Glutamatergic neuron (in vitro differentiated cells): ENCODE measurements at regions not wholly inside any gene's neighbourhood (a gene's known extent, or its start where the extent isn't known, plus 50 kb on each side); places are given as distances from the start of the nearest gene placed in this dataset.
"Not testable (repeated sequence)": the region's sequence is repeated elsewhere in the genome, so short reads cannot be mapped to it uniquely, and the experiment has no call there.

Source experiments
- DNase-seq: peaks from one replicate; pipeline ENCODE4 v3.0.0; 2022
- H3K27ac Mint-ChIP-seq: one replicate; pipeline ENCODE4 v1.8.0; 2020; ENCODE audit warnings: mild to moderate bottlenecking, mixed read lengths, inconsistent platforms; ENCODE audit not compliant: unreplicated experiment
- H3K27me3 Mint-ChIP-seq: one replicate; pipeline ENCODE4 v1.8.0; 2020; ENCODE audit warnings: mild to moderate bottlenecking, moderate library complexity, mixed read lengths, inconsistent platforms; ENCODE audit not compliant: unreplicated experiment
- H3K36me3 Mint-ChIP-seq: one replicate; pipeline ENCODE4 v1.8.0; 2020; ENCODE audit warnings: mild to moderate bottlenecking, mixed read lengths, inconsistent platforms; ENCODE audit not compliant: unreplicated experiment
- H3K4me1 Mint-ChIP-seq: one replicate; pipeline ENCODE4 v1.8.0; 2020; ENCODE audit warnings: mild to moderate bottlenecking, low read depth, mixed read lengths, inconsistent platforms; ENCODE audit not compliant: unreplicated experiment
- H3K4me3 Mint-ChIP-seq: one replicate; pipeline ENCODE4 v1.8.0; 2020; ENCODE audit warnings: mild to moderate bottlenecking, mixed read lengths, inconsistent platforms; ENCODE audit not compliant: unreplicated experiment
- H3K9me3 Mint-ChIP-seq: one replicate; pipeline ENCODE4 v1.8.0; 2020; ENCODE audit warnings: mild to moderate bottlenecking, moderate library complexity, mixed read lengths, inconsistent platforms; ENCODE audit not compliant: unreplicated experiment
- TF ChIP-seq, protein P1 (sequence below): fragments of 200-600 bp; sonication (generic); IDR thresholded peaks from one replicate; pipeline ENCODE4 v1.5.0; 2021; ENCODE audit not compliant: partially characterized antibody, unreplicated experiment

DNA sequence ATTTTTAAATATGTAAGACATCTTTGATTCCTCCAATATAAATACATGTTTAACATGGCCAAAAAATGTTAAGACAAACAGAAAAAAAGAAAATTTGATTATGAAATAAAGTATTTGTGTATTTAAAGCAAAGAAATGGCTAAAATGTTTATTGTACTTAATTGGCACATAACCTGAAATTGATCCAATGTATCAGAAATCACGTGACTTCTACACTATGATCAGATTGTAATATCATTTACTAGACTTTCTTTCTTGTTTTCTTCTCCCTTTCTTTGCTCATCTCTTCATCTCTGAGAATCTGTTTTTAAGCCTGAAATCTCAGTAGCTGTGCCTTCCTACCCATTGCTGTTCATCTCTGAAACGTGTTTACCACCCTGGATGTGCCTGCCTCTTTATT, 420.3 kb downstream of the RSL24D1 start:
- TF ChIP-seq, protein P1, sequence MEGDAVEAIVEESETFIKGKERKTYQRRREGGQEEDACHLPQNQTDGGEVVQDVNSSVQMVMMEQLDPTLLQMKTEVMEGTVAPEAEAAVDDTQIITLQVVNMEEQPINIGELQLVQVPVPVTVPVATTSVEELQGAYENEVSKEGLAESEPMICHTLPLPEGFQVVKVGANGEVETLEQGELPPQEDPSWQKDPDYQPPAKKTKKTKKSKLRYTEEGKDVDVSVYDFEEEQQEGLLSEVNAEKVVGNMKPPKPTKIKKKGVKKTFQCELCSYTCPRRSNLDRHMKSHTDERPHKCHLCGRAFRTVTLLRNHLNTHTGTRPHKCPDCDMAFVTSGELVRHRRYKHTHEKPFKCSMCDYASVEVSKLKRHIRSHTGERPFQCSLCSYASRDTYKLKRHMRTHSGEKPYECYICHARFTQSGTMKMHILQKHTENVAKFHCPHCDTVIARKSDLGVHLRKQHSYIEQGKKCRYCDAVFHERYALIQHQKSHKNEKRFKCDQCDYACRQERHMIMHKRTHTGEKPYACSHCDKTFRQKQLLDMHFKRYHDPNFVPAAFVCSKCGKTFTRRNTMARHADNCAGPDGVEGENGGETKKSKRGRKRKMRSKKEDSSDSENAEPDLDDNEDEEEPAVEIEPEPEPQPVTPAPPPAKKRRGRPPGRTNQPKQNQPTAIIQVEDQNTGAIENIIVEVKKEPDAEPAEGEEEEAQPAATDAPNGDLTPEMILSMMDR = no peak
- Mint-ChIP-seq H3K27me3 (no peaks in the 10 kb centered on the region), H3K36me3 (no peaks in the 10 kb centered on the region), H3K9me3 (no peaks in the 10 kb centered on the region), H3K4me3 (no peak overlapping the region), H3K4me1 (no peaks in the 10 kb centered on the region), H3K27ac (no peak overlapping the region)
- DNase-seq = no peak

DNA sequence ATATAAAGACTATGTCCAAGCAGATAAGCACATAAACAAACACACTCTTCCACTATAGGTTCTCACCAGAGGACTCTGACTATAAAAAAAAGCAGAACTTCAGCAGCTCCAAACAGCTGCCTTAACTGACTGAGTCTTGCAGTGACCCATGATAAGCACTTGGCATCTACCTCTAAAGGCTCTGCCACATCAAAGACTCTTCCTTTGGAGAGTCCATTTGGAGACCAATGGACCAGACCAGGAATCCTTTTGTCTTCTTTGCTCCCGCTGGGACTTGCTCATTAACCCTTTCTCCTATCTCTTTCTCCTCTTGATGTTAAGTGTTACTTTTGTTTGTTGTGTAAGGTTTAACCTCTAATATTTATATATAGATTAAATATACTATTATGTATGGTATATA, 424.1 kb downstream of the RSL24D1 start:
- no peaks in the 10 kb centered on the region for H3K4me1 Mint-ChIP-seq
- H3K27me3 Mint-ChIP-seq = no peaks in the 10 kb centered on the region
- H3K9me3 Mint-ChIP-seq = no peaks in the 10 kb centered on the region
- DNase-seq = no peak
- H3K4me3 Mint-ChIP-seq = no peak overlapping the region
- H3K27ac Mint-ChIP-seq = no peak overlapping the region
- H3K36me3 Mint-ChIP-seq = no peaks in the 10 kb centered on the region
- TF ChIP-seq, protein P1 = no peak

DNA sequence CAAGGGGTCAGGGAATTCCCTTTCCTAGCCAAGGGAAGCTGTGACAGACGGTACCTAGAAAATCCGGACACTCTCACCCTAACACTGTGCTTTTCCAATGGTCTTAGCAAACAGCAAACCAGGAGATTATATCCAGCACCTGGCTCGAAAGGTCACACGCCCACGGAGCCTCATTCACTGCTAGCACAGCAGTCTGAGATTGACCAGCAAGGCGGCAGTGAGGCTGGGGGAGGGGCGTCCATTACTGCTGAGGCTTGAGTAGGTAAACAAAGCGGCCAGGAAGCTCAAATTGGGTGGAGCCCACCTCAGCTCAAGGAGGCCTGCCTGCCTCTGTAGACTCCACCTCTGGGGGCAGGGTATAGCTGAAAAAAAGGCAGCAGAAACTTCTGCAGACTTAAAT, 447.3 kb downstream of the RSL24D1 start:
- not testable (repeated sequence) for H3K36me3 Mint-ChIP-seq

DNA sequence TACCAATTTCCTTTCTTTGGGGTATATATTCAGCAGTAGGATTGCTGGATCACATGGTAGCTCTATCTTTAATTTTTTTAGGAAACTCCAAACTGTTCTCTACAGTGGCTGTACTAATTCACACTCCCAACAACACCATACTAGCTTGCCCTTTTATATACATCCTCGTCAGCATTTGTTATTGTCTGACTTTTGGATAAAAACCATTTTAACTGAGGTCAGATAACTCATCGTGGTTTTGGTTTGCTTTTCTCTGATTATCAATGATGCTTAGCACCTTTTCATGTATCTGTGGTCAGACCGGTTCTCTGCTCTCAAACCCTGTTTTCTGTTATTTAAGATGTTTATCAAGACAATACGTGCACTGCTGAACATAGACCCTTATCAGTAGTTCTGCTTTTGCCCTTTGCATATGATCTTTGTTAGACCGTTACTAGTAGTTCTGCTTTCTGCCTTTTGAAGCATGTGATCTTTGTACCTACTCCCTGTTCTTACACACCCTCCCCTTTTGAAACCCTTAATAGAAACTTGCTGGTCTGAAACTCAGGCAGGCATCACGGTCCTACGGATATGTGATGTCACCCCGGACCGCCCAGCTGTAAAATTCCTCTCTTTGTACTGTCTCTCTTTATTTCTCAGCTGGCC, 474.3 kb downstream of the RSL24D1 start:
- Mint-ChIP-seq H3K4me3 (no peak overlapping the region), H3K9me3 (peaks cover 1% of the 10 kb centered on the region), H3K27me3 (no peaks in the 10 kb centered on the region), H3K27ac (no peak overlapping the region), H3K36me3 (peaks cover 11% of the 10 kb centered on the region), H3K4me1 (no peaks in the 10 kb centered on the region)
- TF ChIP-seq, protein P1 = no peak
- no peak for DNase-seq

More for the DNA sequence above, 447.3 kb downstream of the RSL24D1 start:
- H3K27ac Mint-ChIP-seq, H3K4me3 Mint-ChIP-seq, DNase-seq, H3K4me1 Mint-ChIP-seq, H3K9me3 Mint-ChIP-seq, H3K27me3 Mint-ChIP-seq: not testable (repeated sequence)

DNA sequence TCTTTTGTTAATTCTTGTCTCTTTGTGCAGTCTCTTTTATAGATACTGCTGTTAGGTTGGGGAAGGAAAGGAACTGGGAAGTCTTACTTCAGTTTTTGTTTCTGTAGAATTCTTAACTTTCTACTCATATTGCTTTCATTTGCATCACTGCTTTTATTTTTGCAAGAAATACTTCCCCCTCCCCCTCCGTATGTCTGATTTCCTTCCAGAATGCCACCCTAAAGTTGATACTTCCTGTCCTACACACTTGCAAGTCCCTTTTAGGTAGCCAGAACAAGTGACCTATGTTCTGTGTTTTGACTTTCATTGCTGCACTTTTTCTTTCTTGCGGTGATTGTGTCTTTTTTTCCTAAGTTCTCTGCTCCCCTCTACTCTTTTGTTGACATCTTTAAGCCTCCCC, 477.4 kb downstream of the RSL24D1 start:
- Mint-ChIP-seq H3K9me3 (peaks cover 1% of the 10 kb centered on the region), H3K27me3 (no peaks in the 10 kb centered on the region), H3K27ac (no peak overlapping the region), H3K36me3 (peaks cover 5% of the 10 kb centered on the region), H3K4me1 (no peaks in the 10 kb centered on the region), H3K4me3 (no peak overlapping the region)
- TF ChIP-seq, protein P1 = no peak
- DNase-seq = no peak
